ENCODE measurements at regions not wholly inside any gene's neighbourhood (a gene's known extent, or its start where the extent isn't known, plus 50 kb on each side); places are given as distances from the start of the nearest gene placed in this dataset.
A peak's percentile ranks its signal among the peaks of the same experiment; 100 is the strongest.

GRCh38 chr2:196329959-196330358, 158.6 kb upstream of the STK17B start:
- Histone ChIP-seq H3K36me3 (ENCODE audit: control insufficient read depth in 1 of 2, insufficient read depth in 2 of 2, low read length in 1 of 2) (no peaks in the 10 kb centered on the region), H3K27me3 (ENCODE audit: control insufficient read depth in 1 of 2, insufficient read depth in 2 of 2, low read length in 1 of 2) (no peaks in the 10 kb centered on the region), H3K4me3 (ENCODE audit: low read length in 2 of 2) (no peak overlapping the region), H3K4me1 (ENCODE audit: control insufficient read depth in 1 of 2, insufficient read depth in 2 of 2, low read length in 2 of 2) (no peaks in the 10 kb centered on the region), H3K9me3 (ENCODE audit: control insufficient read depth, low read length) (no peaks in the 10 kb centered on the region), H3K27ac (ENCODE audit: low read depth in 1 of 2, low read length in 2 of 2) (no peak overlapping the region)
- intact Hi-C loops (cut with DNase I), result loop anchor here in 1 of 2 donors (10.0 kb wide), 1 partner anchor 125 kb away; no protein-coding TSS in a partner anchor
- DNase-seq, result no peak
- no peak for ATAC-seq (ENCODE audit: low FRiP score)
- 95 to 98% methylated on average over 2 of the region's 2 CpGs for WGBS, 2 donors

GRCh38 chr2:196330645-196331044, 159.3 kb upstream of the STK17B start:
- DNase-seq (no peak), ATAC-seq (ENCODE audit: low FRiP score) (no peak)
- Histone ChIP-seq H3K9me3 (ENCODE audit: control insufficient read depth, low read length) (no peaks in the 10 kb centered on the region), H3K27me3 (ENCODE audit: control insufficient read depth in 1 of 2, insufficient read depth in 2 of 2, low read length in 1 of 2) (no peaks in the 10 kb centered on the region), H3K4me1 (ENCODE audit: control insufficient read depth in 1 of 2, insufficient read depth in 2 of 2, low read length in 2 of 2) (no peaks in the 10 kb centered on the region), H3K4me3 (ENCODE audit: low read length in 2 of 2) (no peak overlapping the region), H3K27ac (ENCODE audit: low read depth in 1 of 2, low read length in 2 of 2) (no peak overlapping the region), H3K36me3 (ENCODE audit: control insufficient read depth in 1 of 2, insufficient read depth in 2 of 2, low read length in 1 of 2) (no peaks in the 10 kb centered on the region)
- WGBS, 2 donors, result 72 to 74% methylated on average over 4 of the region's 4 CpGs
- intact Hi-C loops (cut with DNase I), result loop anchor here in 1 of 2 donors (10.0 kb wide), 1 partner anchor 124 kb away; no protein-coding TSS in a partner anchor

- DNase-seq (no peak), ATAC-seq (ENCODE audit: low FRiP score) (peak; percentile 76)
- Histone ChIP-seq H3K4me1 (ENCODE audit: control insufficient read depth in 1 of 2, insufficient read depth in 2 of 2, low read length in 2 of 2) (no peaks in the 10 kb centered on the region), H3K27me3 (ENCODE audit: control insufficient read depth in 1 of 2, insufficient read depth in 2 of 2, low read length in 1 of 2) (no peaks in the 10 kb centered on the region), H3K27ac (ENCODE audit: low read depth in 1 of 2, low read length in 2 of 2) (no peak overlapping the region), H3K9me3 (ENCODE audit: control insufficient read depth, low read length) (no peaks in the 10 kb centered on the region), H3K4me3 (ENCODE audit: low read length in 2 of 2) (no peak overlapping the region), H3K36me3 (ENCODE audit: control insufficient read depth in 1 of 2, insufficient read depth in 2 of 2, low read length in 1 of 2) (no peaks in the 10 kb centered on the region)
- intact Hi-C loops (cut with DNase I), result loop anchor here in 1 of 2 donors (10.0 kb wide), 1 partner anchor 124 kb away; no protein-coding TSS in a partner anchor
- WGBS, 2 donors, result 68 to 71% methylated on average over 5 of the region's 5 CpGs
Measured at GRCh38 chr2:196331143-196331542, 159.8 kb upstream of the STK17B start.

- WGBS, 2 donors, result 32 to 33% methylated on average over 4 of the region's 4 CpGs
- Histone ChIP-seq H3K27ac (ENCODE audit: low read depth in 1 of 2, low read length in 2 of 2) (no peak overlapping the region), H3K27me3 (ENCODE audit: control insufficient read depth in 1 of 2, insufficient read depth in 2 of 2, low read length in 1 of 2) (no peaks in the 10 kb centered on the region), H3K4me3 (ENCODE audit: low read length in 2 of 2) (no peak overlapping the region), H3K9me3 (ENCODE audit: control insufficient read depth, low read length) (no peaks in the 10 kb centered on the region), H3K36me3 (ENCODE audit: control insufficient read depth in 1 of 2, insufficient read depth in 2 of 2, low read length in 1 of 2) (no peaks in the 10 kb centered on the region), H3K4me1 (ENCODE audit: control insufficient read depth in 1 of 2, insufficient read depth in 2 of 2, low read length in 2 of 2) (no peaks in the 10 kb centered on the region)
- intact Hi-C loops (cut with DNase I), result loop anchor here in 1 of 2 donors (10.0 kb wide), 1 partner anchor 123 kb away; no protein-coding TSS in a partner anchor
- no peak for ATAC-seq (ENCODE audit: low FRiP score)
- no peak for DNase-seq
Measured at GRCh38 chr2:196331851-196332250, 160.5 kb upstream of the STK17B start.

GRCh38 chr2:196333397-196333796, 162.0 kb upstream of the STK17B start:
- DNase-seq (no peak), ATAC-seq (ENCODE audit: low FRiP score) (no peak)
- intact Hi-C loops (cut with DNase I), result loop anchor here in 1 of 2 donors (10.0 kb wide), 1 partner anchor 121 kb away; no protein-coding TSS in a partner anchor
- Histone ChIP-seq H3K9me3 (ENCODE audit: control insufficient read depth, low read length) (no peaks in the 10 kb centered on the region), H3K27ac (ENCODE audit: low read depth in 1 of 2, low read length in 2 of 2) (no peak overlapping the region), H3K27me3 (ENCODE audit: control insufficient read depth in 1 of 2, insufficient read depth in 2 of 2, low read length in 1 of 2) (no peaks in the 10 kb centered on the region), H3K4me1 (ENCODE audit: control insufficient read depth in 1 of 2, insufficient read depth in 2 of 2, low read length in 2 of 2) (no peaks in the 10 kb centered on the region), H3K36me3 (ENCODE audit: control insufficient read depth in 1 of 2, insufficient read depth in 2 of 2, low read length in 1 of 2) (no peaks in the 10 kb centered on the region), H3K4me3 (ENCODE audit: low read length in 2 of 2) (no peak overlapping the region)

GRCh38 chr2:196334710-196335109, 163.3 kb upstream of the STK17B start:
- no peak overlapping the region for H3K4me3 ChIP-seq (ENCODE audit: low read length in 2 of 2)

GRCh38 chr2:196335221-196335634, 163.8 kb upstream of the STK17B start:
- WGBS, 2 donors, result 31 to 39% methylated on average over 6 of the region's 6 CpGs
- ATAC-seq (ENCODE audit: low FRiP score) (no peak), DNase-seq (no peak)
- no peaks in the 10 kb centered on the region for H3K27me3 ChIP-seq (ENCODE audit: control insufficient read depth in 1 of 2, insufficient read depth in 2 of 2, low read length in 1 of 2)
- H3K4me3 ChIP-seq (ENCODE audit: low read length in 2 of 2), result no peak overlapping the region
- H3K9me3 ChIP-seq (ENCODE audit: control insufficient read depth, low read length), result no peaks in the 10 kb centered on the region
- intact Hi-C loops (cut with DNase I), result loop anchor here (5.0 to 10.0 kb wide), 4 partner anchors 33 to 258 kb away; no protein-coding TSS in a partner anchor
- H3K27ac ChIP-seq (ENCODE audit: low read depth in 1 of 2, low read length in 2 of 2), result no peak overlapping the region
- no peaks in the 10 kb centered on the region for H3K36me3 ChIP-seq (ENCODE audit: control insufficient read depth in 1 of 2, insufficient read depth in 2 of 2, low read length in 1 of 2)
- no peaks in the 10 kb centered on the region for H3K4me1 ChIP-seq (ENCODE audit: control insufficient read depth in 1 of 2, insufficient read depth in 2 of 2, low read length in 2 of 2)

More at GRCh38 chr2:196334710-196335109, 163.3 kb upstream of the STK17B start:
- H3K36me3 ChIP-seq (ENCODE audit: control insufficient read depth in 1 of 2, insufficient read depth in 2 of 2, low read length in 1 of 2), result no peaks in the 10 kb centered on the region
- no peaks in the 10 kb centered on the region for H3K4me1 ChIP-seq (ENCODE audit: control insufficient read depth in 1 of 2, insufficient read depth in 2 of 2, low read length in 2 of 2)
- DNase-seq (no peak), ATAC-seq (ENCODE audit: low FRiP score) (no peak)
- 68 to 78% methylated on average over 3 of the region's 3 CpGs for WGBS, 2 donors
- intact Hi-C loops (cut with DNase I), result loop anchor here (5.0 to 10.0 kb wide), 4 partner anchors 32 to 257 kb away; no protein-coding TSS in a partner anchor
- no peaks in the 10 kb centered on the region for H3K9me3 ChIP-seq (ENCODE audit: control insufficient read depth, low read length)
- no peak overlapping the region for H3K27ac ChIP-seq (ENCODE audit: low read depth in 1 of 2, low read length in 2 of 2)
- H3K27me3 ChIP-seq (ENCODE audit: control insufficient read depth in 1 of 2, insufficient read depth in 2 of 2, low read length in 1 of 2), result no peaks in the 10 kb centered on the region

- ATAC-seq (ENCODE audit: low FRiP score) (no peak), DNase-seq (no peak)
- 81 to 89% methylated on average over 6 of the region's 6 CpGs for WGBS, 2 donors
- H3K9me3 ChIP-seq (ENCODE audit: control insufficient read depth, low read length), result no peaks in the 10 kb centered on the region
- intact Hi-C loops (cut with DNase I), result loop anchor here (2.0 to 10.0 kb wide), 5 partner anchors 34 to 259 kb away; no protein-coding TSS in a partner anchor
- H3K27me3 ChIP-seq (ENCODE audit: control insufficient read depth in 1 of 2, insufficient read depth in 2 of 2, low read length in 1 of 2), result no peaks in the 10 kb centered on the region
- no peaks in the 10 kb centered on the region for H3K36me3 ChIP-seq (ENCODE audit: control insufficient read depth in 1 of 2, insufficient read depth in 2 of 2, low read length in 1 of 2)
- H3K4me1 ChIP-seq (ENCODE audit: control insufficient read depth in 1 of 2, insufficient read depth in 2 of 2, low read length in 2 of 2), result no peaks in the 10 kb centered on the region
- H3K4me3 ChIP-seq (ENCODE audit: low read length in 2 of 2), result no peak overlapping the region
- no peak overlapping the region for H3K27ac ChIP-seq (ENCODE audit: low read depth in 1 of 2, low read length in 2 of 2)
Measured at GRCh38 chr2:196336207-196336606, 164.8 kb upstream of the STK17B start.

- Histone ChIP-seq H3K4me1 (ENCODE audit: control insufficient read depth in 1 of 2, insufficient read depth in 2 of 2, low read length in 2 of 2) (no peaks in the 10 kb centered on the region), H3K4me3 (ENCODE audit: low read length in 2 of 2) (no peak overlapping the region), H3K27me3 (ENCODE audit: control insufficient read depth in 1 of 2, insufficient read depth in 2 of 2, low read length in 1 of 2) (no peaks in the 10 kb centered on the region), H3K36me3 (ENCODE audit: control insufficient read depth in 1 of 2, insufficient read depth in 2 of 2, low read length in 1 of 2) (no peaks in the 10 kb centered on the region), H3K9me3 (ENCODE audit: control insufficient read depth, low read length) (no peaks in the 10 kb centered on the region), H3K27ac (ENCODE audit: low read depth in 1 of 2, low read length in 2 of 2) (no peak overlapping the region)
- WGBS, 2 donors, result 86 to 91% methylated on average over 4 of the region's 4 CpGs
- ATAC-seq (ENCODE audit: low FRiP score) (no peak), DNase-seq (no peak)
- intact Hi-C loops (cut with DNase I), result loop anchor here (2.0 to 10.0 kb wide), 5 partner anchors 34 to 259 kb away; no protein-coding TSS in a partner anchor
Measured at GRCh38 chr2:196336715-196337114, 165.3 kb upstream of the STK17B start.
